ENCODE measurements at regions not wholly inside any gene's neighbourhood (a gene's known extent, or its start where the extent isn't known, plus 50 kb on each side); places are given as distances from the start of the nearest gene placed in this dataset.

- TF ChIP-seq CTCF (IDR thresholded peaks at IDR 0.05) (no peak), POLR2A (IDR thresholded peaks at IDR 0.05) (no peak), POLR2AphosphoS5 (IDR thresholded peaks at IDR 0.05) (no peak)
Observed at GRCh38 chr7:34309116-34309515, 348.9 kb upstream of the NPSR1 start.
